Right lobe of liver (tissue), 4 donors: ENCODE measurements at regions not wholly inside any gene's neighbourhood (a gene's known extent, or its start where the extent isn't known, plus 50 kb on each side); places are given as distances from the start of the nearest gene placed in this dataset.

ENCODE experiments used
- CTCF ChIP-seq, 4 donors: fragments of 200-600 bp in 3 of 4; fragments of 450-650 bp in 1 of 4; IDR thresholded peaks; one replicate each; pipeline versions ENCODE4 v1.5.1 to v1.8.0; 2016 to 2022; ENCODE audit warnings: antibody characterized with exemption in 4 of 4, mild to moderate bottlenecking in 2 of 4
- POLR2A ChIP-seq: fragments of 450-650 bp; IDR thresholded peaks from one replicate; pipeline ENCODE4 v1.6.1; 2017; ENCODE audit warnings: antibody characterized with exemption, mild to moderate bottlenecking
- donor health status: DM: no; HTN: no; CAD: no.
- donor health status: DM: no; HTN: no; CAD: no.
- donor health status: DM: no; HTN: yes; CAD: no.

- TF ChIP-seq POLR2A = no peak
- no peak for TF ChIP-seq CTCF (IDR thresholded peaks at IDR 0.05)
Observed at GRCh38 chr12:13451776-13452175, 255.2 kb downstream of the EMP1 start.
